Fibroblast of the aortic adventitia (primary cell): ENCODE measurements at regions not wholly inside any gene's neighbourhood (a gene's known extent, or its start where the extent isn't known, plus 50 kb on each side); places are given as distances from the start of the nearest gene placed in this dataset.
"Not testable (repeated sequence)": the region's sequence is repeated elsewhere in the genome, so short reads cannot be mapped to it uniquely, and the experiment has no call there.

ENCODE experiments used
- DNase-seq: peaks from one replicate; pipeline ENCODE4 v3.0.0-alpha.2; 2010; ENCODE audit warnings: low read depth
- H3K4me3 ChIP-seq: 2 replicates; pipeline ENCODE4 v1.5.1; 2011; ENCODE audit warnings: low read depth, mild to moderate bottlenecking, control low read depth, low read length, moderate library complexity
- TF ChIP-seq, protein P1 (sequence below): IDR thresholded peaks from 2 replicates; pipeline ENCODE4 v1.5.1; 2011; ENCODE audit warnings: mild to moderate bottlenecking, low read length, control low read depth, inconsistent platforms; ENCODE audit not compliant: insufficient read depth

DNA sequence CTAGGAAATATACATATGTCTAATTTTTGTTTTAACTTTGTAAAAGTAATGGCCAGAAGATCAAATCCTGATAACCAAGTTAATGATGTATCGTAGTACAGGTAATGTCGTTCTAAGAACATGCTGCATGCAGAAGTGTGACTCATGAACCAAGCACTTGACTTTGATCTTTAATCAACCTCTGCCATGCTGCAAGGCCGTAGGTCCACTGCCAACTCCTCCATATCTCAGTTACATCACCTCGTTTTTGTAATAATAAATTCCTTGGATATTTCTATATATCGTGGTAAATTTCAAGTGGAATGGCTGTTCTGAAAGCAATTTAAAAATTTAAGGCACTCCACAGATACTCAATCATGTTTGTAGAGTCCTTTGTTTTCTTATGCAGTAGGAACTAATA, 771.7 kb downstream of the EPHA7 start:
- DNase-seq: no peak
- H3K4me3 ChIP-seq: no peak overlapping the region
- TF ChIP-seq, protein P1, sequence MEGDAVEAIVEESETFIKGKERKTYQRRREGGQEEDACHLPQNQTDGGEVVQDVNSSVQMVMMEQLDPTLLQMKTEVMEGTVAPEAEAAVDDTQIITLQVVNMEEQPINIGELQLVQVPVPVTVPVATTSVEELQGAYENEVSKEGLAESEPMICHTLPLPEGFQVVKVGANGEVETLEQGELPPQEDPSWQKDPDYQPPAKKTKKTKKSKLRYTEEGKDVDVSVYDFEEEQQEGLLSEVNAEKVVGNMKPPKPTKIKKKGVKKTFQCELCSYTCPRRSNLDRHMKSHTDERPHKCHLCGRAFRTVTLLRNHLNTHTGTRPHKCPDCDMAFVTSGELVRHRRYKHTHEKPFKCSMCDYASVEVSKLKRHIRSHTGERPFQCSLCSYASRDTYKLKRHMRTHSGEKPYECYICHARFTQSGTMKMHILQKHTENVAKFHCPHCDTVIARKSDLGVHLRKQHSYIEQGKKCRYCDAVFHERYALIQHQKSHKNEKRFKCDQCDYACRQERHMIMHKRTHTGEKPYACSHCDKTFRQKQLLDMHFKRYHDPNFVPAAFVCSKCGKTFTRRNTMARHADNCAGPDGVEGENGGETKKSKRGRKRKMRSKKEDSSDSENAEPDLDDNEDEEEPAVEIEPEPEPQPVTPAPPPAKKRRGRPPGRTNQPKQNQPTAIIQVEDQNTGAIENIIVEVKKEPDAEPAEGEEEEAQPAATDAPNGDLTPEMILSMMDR: no peak

DNA sequence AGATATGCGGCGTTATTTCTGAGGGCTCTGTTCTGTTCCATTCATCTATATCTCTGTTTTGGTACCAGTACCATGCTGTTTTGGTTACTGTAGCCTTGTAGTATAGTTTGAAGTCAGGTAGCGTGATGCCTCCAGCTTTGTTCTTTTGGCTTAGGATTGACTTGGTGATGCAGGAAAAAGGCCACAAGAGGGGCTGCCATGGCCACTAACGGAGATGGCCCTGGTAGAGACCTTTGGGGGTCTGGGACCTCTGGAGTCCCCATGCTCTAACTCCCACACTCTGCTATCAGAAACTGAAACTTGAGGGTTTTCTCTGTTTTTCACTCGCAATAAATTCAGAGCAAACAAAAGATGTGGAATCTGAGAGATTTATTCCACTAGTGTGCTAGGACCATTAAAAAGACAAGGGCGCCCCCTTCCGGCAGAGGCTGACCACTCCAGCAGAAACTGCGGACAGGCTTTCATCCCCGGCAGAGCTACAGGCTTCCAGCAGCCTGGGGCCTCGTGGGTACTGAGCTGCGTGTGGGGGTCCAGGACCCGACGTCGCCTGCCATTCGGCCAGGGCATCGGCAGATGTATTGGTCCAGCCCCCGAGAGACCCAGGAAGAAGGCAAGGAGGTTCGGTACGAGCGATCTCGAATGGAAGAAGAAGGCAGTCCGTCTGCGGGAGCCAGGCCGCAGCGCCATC, 775.1 kb downstream of the EPHA7 start:
- H3K4me3 ChIP-seq, DNase-seq: not testable (repeated sequence)

DNA sequence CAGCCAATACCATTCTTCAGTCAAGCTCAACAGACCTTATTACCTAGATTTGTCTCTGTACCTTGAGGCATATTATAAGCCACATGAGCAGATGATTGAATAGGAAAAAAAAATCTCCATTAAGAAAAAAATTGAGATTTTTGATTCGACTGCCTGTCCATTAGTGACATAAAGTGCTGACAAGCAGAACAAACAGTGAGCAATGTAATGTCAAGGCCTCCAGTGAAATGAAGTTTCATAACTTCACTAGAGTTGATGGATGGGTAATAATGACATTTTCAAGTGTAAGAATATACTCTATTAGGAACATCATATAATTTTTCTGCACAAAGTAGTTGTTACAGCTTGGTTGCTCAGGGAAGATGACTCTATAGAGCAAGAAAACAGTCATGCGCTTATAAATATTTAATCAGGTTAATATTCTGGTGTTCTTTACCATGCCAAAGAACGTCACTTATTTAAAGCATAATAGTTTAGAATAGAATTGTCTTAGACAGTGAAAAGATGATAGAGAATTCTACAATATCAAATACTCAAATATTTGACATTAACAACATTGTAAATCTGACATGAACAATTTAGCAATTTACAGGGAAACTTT, 783.7 kb downstream of the EPHA7 start:
- no peak for DNase-seq
- H3K4me3 ChIP-seq: no peak overlapping the region
- TF ChIP-seq, protein P1: no peak

DNA sequence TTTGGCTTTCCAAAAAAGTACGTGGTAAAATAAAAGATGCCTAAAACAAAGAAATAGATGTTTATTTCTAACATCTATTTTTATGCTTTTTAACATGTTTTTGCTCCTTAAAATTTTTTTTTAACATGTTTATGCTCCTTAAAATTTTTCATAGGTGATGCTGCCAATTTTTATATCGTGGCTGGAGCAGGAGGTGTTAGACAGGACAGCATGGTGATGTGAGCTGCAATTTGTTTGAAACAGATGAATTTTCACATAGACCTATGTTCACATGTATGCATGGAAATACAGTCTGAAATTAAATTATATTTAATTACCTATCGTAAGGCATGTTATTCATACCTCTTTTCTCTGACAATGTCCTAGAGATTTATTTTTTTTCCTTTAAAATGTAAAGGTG, 784.8 kb downstream of the EPHA7 start:
- H3K4me3 ChIP-seq: no peak overlapping the region
- TF ChIP-seq, protein P1: no peak
- DNase-seq: no peak

DNA sequence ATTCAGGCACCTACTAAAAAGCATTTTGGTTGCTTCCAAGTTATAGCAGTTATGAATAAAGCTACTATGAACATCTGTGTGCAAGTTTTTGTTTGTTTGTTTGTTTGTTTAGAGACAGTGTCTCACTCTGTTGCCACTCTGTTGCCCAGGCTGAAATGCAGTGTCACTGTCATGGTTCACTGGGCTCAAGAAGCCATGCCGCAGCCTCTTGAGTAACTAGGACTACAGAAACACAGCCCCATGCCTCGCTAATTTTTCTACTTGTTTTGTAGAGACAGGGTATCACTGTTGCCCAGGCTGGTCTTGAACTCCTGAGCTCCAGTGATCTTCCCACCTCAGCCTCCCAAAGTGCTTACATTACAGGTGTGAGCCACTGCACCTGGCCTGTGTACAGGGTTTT, 795.9 kb downstream of the EPHA7 start:
- no peak overlapping the region for H3K4me3 ChIP-seq
- TF ChIP-seq, protein P1: no peak
- no peak for DNase-seq

DNA sequence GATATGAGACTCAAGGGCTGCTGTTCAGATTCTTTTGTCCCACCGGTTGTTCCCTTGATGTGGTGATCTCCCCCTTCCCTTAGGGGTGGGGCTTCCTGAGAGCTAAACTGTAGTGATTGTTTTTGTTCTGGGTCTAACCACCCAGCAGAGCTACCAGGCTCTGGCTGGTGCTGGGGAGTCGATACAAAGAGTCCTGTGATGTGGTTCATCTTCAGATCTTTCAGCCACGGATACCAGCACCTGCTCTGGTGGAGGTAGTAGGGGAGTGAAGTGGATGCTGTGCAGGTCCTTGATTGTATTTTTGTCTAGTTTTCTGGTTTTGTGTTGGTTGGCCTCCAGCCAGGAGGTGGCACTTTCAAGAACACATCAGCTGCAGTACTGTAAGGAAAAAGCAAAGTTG, 801.6 kb downstream of the EPHA7 start:
- TF ChIP-seq, protein P1: no peak
- DNase-seq: no peak
- H3K4me3 ChIP-seq: no peak overlapping the region

DNA sequence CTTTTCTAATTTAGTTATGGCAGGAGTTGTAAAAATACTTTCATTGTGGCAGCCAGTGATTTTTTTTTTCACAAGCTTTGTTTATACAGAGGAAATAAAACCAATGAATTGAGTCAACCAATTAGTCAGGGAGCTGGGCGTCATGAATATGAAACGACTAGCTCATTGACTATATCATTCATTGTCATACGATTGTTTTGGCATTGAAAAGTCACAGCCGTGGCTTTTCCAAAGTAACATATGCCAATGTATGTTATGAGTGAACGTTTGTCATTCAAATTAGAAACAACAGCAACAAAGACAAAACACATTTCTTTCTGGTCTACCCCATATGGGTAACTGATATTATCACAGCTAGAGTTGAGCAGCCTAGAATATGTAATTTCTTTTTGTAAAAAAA, 810.6 kb downstream of the EPHA7 start:
- H3K4me3 ChIP-seq: no peak overlapping the region
- DNase-seq: no peak
- TF ChIP-seq, protein P1: no peak
